ENCODE measurements at regions not wholly inside any gene's neighbourhood (a gene's known extent, or its start where the extent isn't known, plus 50 kb on each side); places are given as distances from the start of the nearest gene placed in this dataset.

- ChIA-PET POLR2A (interaction anchor here (0.8 kb wide), 1 partner anchor 76 kb away, joined by 3 read pairs; no protein-coding TSS in a partner anchor), CTCF (interaction anchor here (1.0 kb wide), 1 partner anchor 1041 kb away, joined by 3 read pairs; no protein-coding TSS in a partner anchor)
- TF ChIP-seq CTCF (IDR thresholded peaks at IDR 0.05; ENCODE audit: insufficient read depth, low read length, missing control alignments) = no peak
- H3K4me3 ChIP-seq (ENCODE audit: low read depth, low read length) = no peak overlapping the region
- DNase-seq (ENCODE audit: low read depth, low spot score) = no peak
Observed at GRCh38 chr6:84282550-84282949, 55.1 kb upstream of the CEP162 start.

- no peak for DNase-seq (ENCODE audit: low read depth, low spot score)
- ChIA-PET CTCF (no interaction called here), POLR2A (no interaction called here)
- TF ChIP-seq CTCF (IDR thresholded peaks at IDR 0.05; ENCODE audit: insufficient read depth, low read length, missing control alignments) = no peak
- no peak overlapping the region for H3K4me3 ChIP-seq (ENCODE audit: low read depth, low read length)
Observed at GRCh38 chr6:84280639-84281038, 53.2 kb upstream of the CEP162 start.

GRCh38 chr6:84280030-84280429, 52.6 kb upstream of the CEP162 start:
- H3K4me3 ChIP-seq (ENCODE audit: low read depth, low read length) = no peak overlapping the region
- no peak for TF ChIP-seq CTCF (IDR thresholded peaks at IDR 0.05; ENCODE audit: insufficient read depth, low read length, missing control alignments)
- POLR2A ChIA-PET = no interaction called here
- peak; percentile 14 for DNase-seq (ENCODE audit: low read depth, low spot score)
- CTCF ChIA-PET = no interaction called here

- CTCF ChIA-PET = interaction anchor here (1.6 kb wide), 1 partner anchor 9 kb away, joined by 3 read pairs; no protein-coding TSS in a partner anchor
Observed at GRCh38 chr6:84278321-84278998, 51.0 kb upstream of the CEP162 start.

More at GRCh38 chr6:84278321-84278998, 51.0 kb upstream of the CEP162 start:
- H3K4me3 ChIP-seq (ENCODE audit: low read depth, low read length) = no peak overlapping the region
- no peak for TF ChIP-seq CTCF (IDR thresholded peaks at IDR 0.05; ENCODE audit: insufficient read depth, low read length, missing control alignments)
- POLR2A ChIA-PET = no interaction called here
- DNase-seq (ENCODE audit: low read depth, low spot score) = no peak

All from AG04449 (cell line).